Heart left ventricle (tissue), 13 donors: ENCODE measurements at regions not wholly inside any gene's neighbourhood (a gene's known extent, or its start where the extent isn't known, plus 50 kb on each side); places are given as distances from the start of the nearest gene placed in this dataset.
"Not testable (repeated sequence)": the region's sequence is repeated elsewhere in the genome, so short reads cannot be mapped to it uniquely, and the experiment has no call there.

Source experiments
- POLR2A ChIP-seq, 2 donors: fragments of 450-650 bp; IDR thresholded peaks; one replicate each; pipeline ENCODE4 v1.6.1; 2017; ENCODE audit warnings: antibody characterized with exemption in 2 of 2, mild to moderate bottlenecking in 2 of 2, moderate library complexity in 2 of 2
- TF ChIP-seq, protein P1 (sequence below), 12 donors: fragments of 200-600 bp; sonication (generic) in 4 of 12; IDR thresholded peaks; one replicate each; pipeline versions ENCODE4 v1.5.0 to v1.8.0; 2018 to 2022; ENCODE audit warnings: antibody characterized with exemption in 12 of 12, mild to moderate bottlenecking in 5 of 12
- donor health status: ischemic (EF 13 %, LVEDD 7.1; RV severe dilation, severe dysfunction).
- donor health status: DM: no; HTN: yes; CAD: no.
- donor health status: DM: no; HTN: no; CAD: no.
- donor health status: ischemic (EF 25% LVEDD 6.9; RV normal size, moderate dysfunction).
- donor health status: ischemic (EF 25% LVEDD 5.7; RV mildly dilated, moderate dysfunction).
- donor health status: ischemic (EF 35%, LVEDD 5.7; RV mildly dilated, moderate dysfunction).
- donor health status: nonischemic (EF 11% LVEDD 7.7; RV severe dilation, severe dysfunction).
- donor health status: DM: yes; HTN: yes; CAD: no.
- donor health status: PGD.
- donor health status: ischemic (EF 29% LVEDD 5.4; RV normal size, mild dysfunction).
- donor health status: nonischemic (EF 23%, LVEDD 6.1; RV moderate dilation, normal function).

DNA sequence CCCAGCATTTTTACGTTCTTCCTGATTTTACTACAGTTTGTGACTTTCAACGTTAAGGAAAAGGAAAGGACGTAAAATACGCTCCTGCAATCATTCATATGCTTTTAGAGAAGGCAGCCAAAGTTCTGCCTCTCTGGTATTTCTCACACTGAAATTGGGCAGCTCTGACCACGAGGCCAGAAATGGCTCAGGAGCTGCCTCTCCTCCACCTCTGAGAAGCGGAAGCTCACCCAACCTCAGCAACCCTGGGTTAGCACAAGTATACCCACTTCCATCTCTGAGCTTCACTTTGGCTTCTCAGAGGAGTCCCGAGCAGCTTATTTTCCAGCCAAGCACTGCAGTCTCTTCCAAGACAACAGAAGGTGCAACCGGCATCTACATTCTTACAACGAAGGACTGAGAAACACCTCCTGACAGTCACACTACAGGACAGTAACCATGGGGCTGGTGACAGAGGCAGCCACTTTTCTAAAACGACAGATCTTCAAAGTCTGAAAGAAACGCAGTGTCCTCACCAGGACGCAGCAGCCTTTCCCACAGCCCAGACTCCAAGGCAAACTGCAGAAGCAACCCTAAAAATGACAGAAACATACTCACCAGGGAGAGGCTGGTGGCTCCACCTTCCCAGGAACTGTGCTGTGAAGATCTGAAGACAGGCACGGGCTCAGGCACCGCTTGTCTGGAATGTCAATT is 373.7 kb downstream of the BCL2L11 start:
- TF ChIP-seq, protein P1, sequence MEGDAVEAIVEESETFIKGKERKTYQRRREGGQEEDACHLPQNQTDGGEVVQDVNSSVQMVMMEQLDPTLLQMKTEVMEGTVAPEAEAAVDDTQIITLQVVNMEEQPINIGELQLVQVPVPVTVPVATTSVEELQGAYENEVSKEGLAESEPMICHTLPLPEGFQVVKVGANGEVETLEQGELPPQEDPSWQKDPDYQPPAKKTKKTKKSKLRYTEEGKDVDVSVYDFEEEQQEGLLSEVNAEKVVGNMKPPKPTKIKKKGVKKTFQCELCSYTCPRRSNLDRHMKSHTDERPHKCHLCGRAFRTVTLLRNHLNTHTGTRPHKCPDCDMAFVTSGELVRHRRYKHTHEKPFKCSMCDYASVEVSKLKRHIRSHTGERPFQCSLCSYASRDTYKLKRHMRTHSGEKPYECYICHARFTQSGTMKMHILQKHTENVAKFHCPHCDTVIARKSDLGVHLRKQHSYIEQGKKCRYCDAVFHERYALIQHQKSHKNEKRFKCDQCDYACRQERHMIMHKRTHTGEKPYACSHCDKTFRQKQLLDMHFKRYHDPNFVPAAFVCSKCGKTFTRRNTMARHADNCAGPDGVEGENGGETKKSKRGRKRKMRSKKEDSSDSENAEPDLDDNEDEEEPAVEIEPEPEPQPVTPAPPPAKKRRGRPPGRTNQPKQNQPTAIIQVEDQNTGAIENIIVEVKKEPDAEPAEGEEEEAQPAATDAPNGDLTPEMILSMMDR (IDR thresholded peaks at IDR 0.05), result not testable (repeated sequence)
- not testable (repeated sequence) for TF ChIP-seq POLR2A (IDR thresholded peaks at IDR 0.05)
